MCF 10A (cell line): ENCODE measurements at regions not wholly inside any gene's neighbourhood (a gene's known extent, or its start where the extent isn't known, plus 50 kb on each side); places are given as distances from the start of the nearest gene placed in this dataset.

Experiments used
- BruUV-seq: library from RNA; stranded (reverse); fragments of 400-500 nt; replicated peaks from 2 replicates; lab custom pipeline; 2021; lab: Mats Ljungman, UMichigan
- CTCF ChIA-PET: fragments of 300-600 bp; sonication (Branson Sonifier 250); formaldehyde crosslinking; extraction: SDS; loops from one replicate; lab custom pipeline; 2021; ENCODE audit warnings: antibody characterized with exemption, inconsistent platforms; lab: Yijun Ruan, JAX
- POLR2A ChIA-PET: fragments of 300-600, 350-650 bp; sonication (Branson Sonifier 250); formaldehyde crosslinking; extraction: SDS; loops from one replicate; lab custom pipeline; 2020; ENCODE audit warnings: antibody characterized with exemption, inconsistent platforms; lab: Yijun Ruan, JAX
- DNase-seq: peaks from one replicate; pipeline ENCODE4 v3.0.0-alpha.2; 2018; ENCODE audit not compliant: unreplicated experiment
- H3K27ac Mint-ChIP-seq: one replicate; pipeline ENCODE4 v1.8.0; 2022; ENCODE audit warnings: mild to moderate bottlenecking, low read depth, mixed read lengths; ENCODE audit not compliant: unreplicated experiment
- H3K27me3 Mint-ChIP-seq: one replicate; pipeline ENCODE4 v1.8.0; 2022; ENCODE audit warnings: mixed read lengths; ENCODE audit not compliant: insufficient read depth, unreplicated experiment
- H3K36me3 Mint-ChIP-seq: one replicate; pipeline ENCODE4 v1.8.0; 2022; ENCODE audit warnings: mild to moderate bottlenecking, moderate library complexity, mixed read lengths; ENCODE audit not compliant: insufficient read depth, unreplicated experiment
- H3K4me1 Mint-ChIP-seq: one replicate; pipeline ENCODE4 v1.8.0; 2022; ENCODE audit warnings: mixed read lengths; ENCODE audit not compliant: insufficient read depth, unreplicated experiment
- H3K4me3 Mint-ChIP-seq: one replicate; pipeline ENCODE4 v1.8.0; 2022; ENCODE audit warnings: mild to moderate bottlenecking, moderate library complexity, mixed read lengths; ENCODE audit not compliant: unreplicated experiment
- H3K9me3 Mint-ChIP-seq: one replicate; pipeline ENCODE4 v1.8.0; 2022; ENCODE audit warnings: mixed read lengths; ENCODE audit not compliant: unreplicated experiment
- CTCF ChIP-seq: fragments of 200-600 bp; IDR thresholded peaks from one replicate; pipeline ENCODE4 v1.8.0; 2022; ENCODE audit warnings: antibody characterized with exemption, mild to moderate bottlenecking; ENCODE audit not compliant: unreplicated experiment
- intact Hi-C: fragments of 100-400 bp; cut with micrococcal nuclease; formaldehyde crosslinking; loops from 2 replicates; pipeline ENCODE4 v1.14.1; 2022

GRCh38 chr15:70284438-70285214 is 186.9 kb upstream of the TLE3 start:
- intact Hi-C loops = no loop called here
- Mint-ChIP-seq H3K36me3 (no peaks in the 10 kb centered on the region), H3K27me3 (no peaks in the 10 kb centered on the region), H3K4me1 (peaks cover 8% of the 10 kb centered on the region), H3K9me3 (peaks cover 8% of the 10 kb centered on the region), H3K4me3 (no peak overlapping the region), H3K27ac (no peak overlapping the region)
- ChIA-PET CTCF (interaction anchor here (1.2 kb wide), 1 partner anchor 33 kb away, joined by 4 read pairs; no protein-coding TSS in a partner anchor), POLR2A (interaction anchor here (0.9 to 1.1 kb wide), 2 partner anchors 8 to 27 kb away, joined by 3 to 4 read pairs; no protein-coding TSS in a partner anchor)
- no peak for DNase-seq
- no peak for TF ChIP-seq CTCF
- BruUV-seq = no TSS peak

GRCh38 chr15:70283511-70283910 is 185.8 kb upstream of the TLE3 start:
- Mint-ChIP-seq H3K4me3 (no peak overlapping the region), H3K27me3 (no peaks in the 10 kb centered on the region), H3K4me1 (peaks cover 6% of the 10 kb centered on the region), H3K27ac (no peak overlapping the region), H3K9me3 (peaks cover 8% of the 10 kb centered on the region), H3K36me3 (no peaks in the 10 kb centered on the region)
- intact Hi-C loops = no loop called here
- no peak for DNase-seq
- ChIA-PET POLR2A (no interaction called here), CTCF (no interaction called here)
- no peak for TF ChIP-seq CTCF
- BruUV-seq = no TSS peak

GRCh38 chr15:70281811-70282307 is 184.1 kb upstream of the TLE3 start:
- Mint-ChIP-seq H3K27me3 (no peaks in the 10 kb centered on the region), H3K4me1 (peaks cover 6% of the 10 kb centered on the region), H3K9me3 (peaks cover 8% of the 10 kb centered on the region), H3K4me3 (no peak overlapping the region), H3K27ac (no peak overlapping the region), H3K36me3 (no peaks in the 10 kb centered on the region)
- DNase-seq = peak; percentile 39
- CTCF ChIA-PET = no interaction called here
- POLR2A ChIA-PET = no interaction called here
- intact Hi-C loops = no loop called here
- no peak for TF ChIP-seq CTCF
- no TSS peak for BruUV-seq

- no TSS peak for BruUV-seq
- H3K4me3 Mint-ChIP-seq = no peak overlapping the region
- CTCF ChIA-PET = no interaction called here
Observed at GRCh38 chr15:70281261-70281810, 183.6 kb upstream of the TLE3 start.

More at GRCh38 chr15:70281261-70281810, 183.6 kb upstream of the TLE3 start:
- no peak for DNase-seq
- intact Hi-C loops = no loop called here
- POLR2A ChIA-PET = no interaction called here
- TF ChIP-seq CTCF = no peak
- Mint-ChIP-seq H3K36me3 (no peaks in the 10 kb centered on the region), H3K9me3 (peaks cover 8% of the 10 kb centered on the region), H3K27ac (no peak overlapping the region), H3K27me3 (no peaks in the 10 kb centered on the region), H3K4me1 (peaks cover 6% of the 10 kb centered on the region)
